K562 (cell line): ENCODE measurements at regions not wholly inside any gene's neighbourhood (a gene's known extent, or its start where the extent isn't known, plus 50 kb on each side); places are given as distances from the start of the nearest gene placed in this dataset.

Experiments used
- CBFA2T3 ChIP-seq: fragments of 450-650 bp; IDR thresholded peaks from 2 replicates; pipeline ENCODE4 v1.6.1; 2017
- FOSL1 ChIP-seq: fragments of 200-800 bp; sonication (Bioruptor generic); conservative IDR thresholded peaks from 2 replicates; pipeline ENCODE4 v1.6.1; 2016; ENCODE audit warnings: missing genetic modification characterization, missing compliant biosample characterization
- FOXJ2 ChIP-seq: fragments of 200-800 bp; sonication (Bioruptor generic); IDR thresholded peaks from 2 replicates; pipeline ENCODE4 v1.6.1; 2016; ENCODE audit warnings: missing genetic modification characterization, missing compliant biosample characterization
- KDM1A ChIP-seq, 2 experiments: fragments of 450-650 bp; IDR thresholded peaks; 2 replicates each; pipeline ENCODE4 v1.6.1; 2016; ENCODE audit warnings: mild to moderate bottlenecking in 2 of 2
- MAFF ChIP-seq: IDR thresholded peaks from 2 replicates; pipeline ENCODE4 v1.6.1; 2012; ENCODE audit warnings: low read length, improper control_type of control experiment
- MAFG ChIP-seq: fragments of 450-650 bp; conservative IDR thresholded peaks from 2 replicates; pipeline ENCODE4 v1.6.1; 2016; ENCODE audit warnings: missing genetic modification characterization, missing compliant biosample characterization
- NFE2L1 ChIP-seq: fragments of 450-650 bp; IDR thresholded peaks from 2 replicates; pipeline ENCODE4 v1.6.1; 2016; ENCODE audit warnings: missing genetic modification characterization, low read depth, mild to moderate bottlenecking, missing compliant biosample characterization, moderate library complexity, borderline replicate concordance
- NFYB ChIP-seq: IDR thresholded peaks from 2 replicates; pipeline ENCODE4 v1.6.1; 2011; ENCODE audit warnings: mild to moderate bottlenecking, moderate library complexity; ENCODE audit not compliant: insufficient read length; ENCODE audit errors: extremely low read depth
- NR2C2 ChIP-seq, 2 experiments: fragments of 200-800 bp in 1 of 2; sonication (Bioruptor generic) in 1 of 2; sonication (generic) in 1 of 2; formaldehyde crosslinking in 1 of 2; IDR thresholded peaks; 2 replicates each; pipeline versions ENCODE4 v1.6.1 to v1.8.0; 2016 to 2022; ENCODE audit warnings: mild to moderate bottlenecking in 1 of 2, missing compliant biosample characterization in 1 of 2, missing genetic modification characterization in 1 of 2, missing genetic modification reagents in 1 of 2
- POLR2H ChIP-seq: IDR thresholded peaks from 2 replicates; pipeline ENCODE4 v1.6.1; 2016; ENCODE audit warnings: missing genetic modification characterization, low read depth, mild to moderate bottlenecking, control low read depth, missing compliant biosample characterization, moderate library complexity
- SAP30 ChIP-seq: fragments of 200-600 bp; sonication (generic); IDR thresholded peaks from 2 replicates; pipeline ENCODE4 v1.6.1; 2012; ENCODE audit warnings: borderline replicate concordance, low read depth, mild to moderate bottlenecking, moderate library complexity, low read length, control low read depth, inconsistent platforms; ENCODE audit not compliant: insufficient read depth, poor library complexity, severe bottlenecking
- SMARCA4 ChIP-seq: fragments of 450-650 bp; IDR thresholded peaks from 2 replicates; pipeline ENCODE4 v1.6.1; 2016
- SRSF7 ChIP-seq: fragments of 200-400 bp; formaldehyde crosslinking; optimal IDR thresholded peaks from 2 replicates; pipeline ENCODE3; 2017; ENCODE audit warnings: mild to moderate bottlenecking, low read depth, low read length
- TAF9B ChIP-seq: fragments of 450-650 bp; IDR thresholded peaks from 2 replicates; pipeline ENCODE4 v1.6.1; 2018; ENCODE audit warnings: mild to moderate bottlenecking; ENCODE audit not compliant: partially characterized antibody
- TCF15 ChIP-seq: fragments of 250-450 bp; sonication (Bioruptor Pico); IDR thresholded peaks from 2 replicates; pipeline ENCODE4 v1.8.0; 2022; ENCODE audit warnings: moderate library complexity, mild to moderate bottlenecking, inconsistent platforms
- THAP7 ChIP-seq: fragments of 250-450 bp; sonication (Bioruptor Pico); IDR thresholded peaks from 2 replicates; pipeline ENCODE4 v1.5.0; 2021
- YY1 ChIP-seq, 3 experiments: IDR thresholded peaks; 2 replicates each; pipeline ENCODE4 v1.6.1; 2011; ENCODE audit warnings: low read length in 2 of 3, mild to moderate bottlenecking in 2 of 3, moderate library complexity in 2 of 3, borderline replicate concordance in 1 of 3, control low read depth in 1 of 3, low read depth in 1 of 3; ENCODE audit not compliant: insufficient read depth in 3 of 3, insufficient replicate concordance in 2 of 3, control insufficient read depth in 1 of 3, insufficient read length in 1 of 3; ENCODE audit errors: extremely low read depth in 1 of 3
- ZBTB33 ChIP-seq: sonication (generic); formaldehyde crosslinking; IDR thresholded peaks from 2 replicates; pipeline ENCODE4 v1.8.1; 2023; ENCODE audit warnings: mild to moderate bottlenecking, missing genetic modification reagents
- ZNF316 ChIP-seq: fragments of 450-650 bp; IDR thresholded peaks from 2 replicates; pipeline ENCODE4 v1.6.1; 2016
- ZNF395 ChIP-seq: fragments of 200-800 bp; sonication (Bioruptor generic); IDR thresholded peaks from 2 replicates; pipeline ENCODE4 v1.6.1; 2017; ENCODE audit warnings: missing genetic modification characterization, missing compliant biosample characterization

GRCh38 chr16:51048544-51048943 lies 102.5 kb downstream of the SALL1 start (continued):
- TF ChIP-seq KDM1A (IDR thresholded peaks at IDR 0.05) (no peak), NFE2L1 (tag) (peak; percentile 63), FOXJ2 (tag) (no peak), MAFG (tag) (peak; percentile 96), TCF15 (CRISPR knock-in tag) (no peak), ZNF316 (peak; percentile 99), NFYB (no peak), SRSF7 (no peak), THAP7 (CRISPR knock-in tag) (no peak), SMARCA4 (no peak), ZBTB33 (CRISPR knock-in tag) (no peak), CBFA2T3 (peak; percentile 21), SAP30 (no peak), POLR2H (tag) (no peak), ZNF395 (CRISPR knock-in tag) (no peak), NR2C2 (CRISPR knock-in tag; IDR thresholded peaks at IDR 0.05) (no peak), NR2C2 (tag; IDR thresholded peaks at IDR 0.05) (peak; percentile 65), TAF9B (peak; percentile 43), FOSL1 (tag) (peak; percentile 35; the same call in 1 of the 2 replicates), MAFF (peak; percentile 91), YY1 (IDR thresholded peaks at IDR 0.05; ENCODE audit: borderline replicate concordance in 1 of 3, control insufficient read depth in 1 of 3, extremely low read depth in 1 of 3, insufficient read depth in 3 of 3, insufficient read length in 1 of 3, insufficient replicate concordance in 2 of 3, low read depth in 1 of 3, low read length in 2 of 3) (no peak)
